ENCODE measurements at regions not wholly inside any gene's neighbourhood (a gene's known extent, or its start where the extent isn't known, plus 50 kb on each side); places are given as distances from the start of the nearest gene placed in this dataset.

DNA sequence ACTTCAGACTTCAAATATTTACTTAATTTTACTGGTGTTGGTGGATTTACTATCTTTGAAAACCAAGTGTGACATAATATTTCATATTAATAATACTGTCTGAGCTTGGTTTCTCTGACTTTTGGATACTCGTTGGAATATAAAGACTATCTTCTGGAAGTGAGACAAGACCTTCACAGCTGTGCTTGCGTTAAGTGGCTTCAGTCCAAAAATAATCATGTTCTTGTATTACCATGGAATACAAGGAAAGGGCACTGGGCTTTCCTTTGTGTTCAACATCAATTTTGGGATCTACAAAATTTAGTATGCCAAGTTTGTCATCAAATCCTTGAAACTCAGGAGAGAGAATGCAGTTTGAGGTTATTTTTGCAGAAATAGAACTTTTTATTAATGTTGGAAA is 712.4 kb upstream of the LCORL start:
- TF ChIP-seq, protein P1, sequence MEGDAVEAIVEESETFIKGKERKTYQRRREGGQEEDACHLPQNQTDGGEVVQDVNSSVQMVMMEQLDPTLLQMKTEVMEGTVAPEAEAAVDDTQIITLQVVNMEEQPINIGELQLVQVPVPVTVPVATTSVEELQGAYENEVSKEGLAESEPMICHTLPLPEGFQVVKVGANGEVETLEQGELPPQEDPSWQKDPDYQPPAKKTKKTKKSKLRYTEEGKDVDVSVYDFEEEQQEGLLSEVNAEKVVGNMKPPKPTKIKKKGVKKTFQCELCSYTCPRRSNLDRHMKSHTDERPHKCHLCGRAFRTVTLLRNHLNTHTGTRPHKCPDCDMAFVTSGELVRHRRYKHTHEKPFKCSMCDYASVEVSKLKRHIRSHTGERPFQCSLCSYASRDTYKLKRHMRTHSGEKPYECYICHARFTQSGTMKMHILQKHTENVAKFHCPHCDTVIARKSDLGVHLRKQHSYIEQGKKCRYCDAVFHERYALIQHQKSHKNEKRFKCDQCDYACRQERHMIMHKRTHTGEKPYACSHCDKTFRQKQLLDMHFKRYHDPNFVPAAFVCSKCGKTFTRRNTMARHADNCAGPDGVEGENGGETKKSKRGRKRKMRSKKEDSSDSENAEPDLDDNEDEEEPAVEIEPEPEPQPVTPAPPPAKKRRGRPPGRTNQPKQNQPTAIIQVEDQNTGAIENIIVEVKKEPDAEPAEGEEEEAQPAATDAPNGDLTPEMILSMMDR (IDR thresholded peaks at IDR 0.05), result no peak
- Histone ChIP-seq H3K27me3 (replicated peaks; ENCODE audit: insufficient read depth) (no peaks in the 10 kb centered on the region), H3K27ac (no peak overlapping the region), H3K9me3 (no peaks in the 10 kb centered on the region), H3K4me1 (ENCODE audit: control insufficient read depth in 1 of 2, low read depth in 2 of 2) (peaks cover 0 to 18% of the 10 kb centered on the region in 2 donors), H3K36me3 (no peaks in the 10 kb centered on the region), H3K4me3 (no peak overlapping the region)
- no peak for DNase-seq (ENCODE audit: low spot score)
- no peak for ATAC-seq (ENCODE audit: insufficient number of reproducible peaks, low FRiP score, low read depth)

DNA sequence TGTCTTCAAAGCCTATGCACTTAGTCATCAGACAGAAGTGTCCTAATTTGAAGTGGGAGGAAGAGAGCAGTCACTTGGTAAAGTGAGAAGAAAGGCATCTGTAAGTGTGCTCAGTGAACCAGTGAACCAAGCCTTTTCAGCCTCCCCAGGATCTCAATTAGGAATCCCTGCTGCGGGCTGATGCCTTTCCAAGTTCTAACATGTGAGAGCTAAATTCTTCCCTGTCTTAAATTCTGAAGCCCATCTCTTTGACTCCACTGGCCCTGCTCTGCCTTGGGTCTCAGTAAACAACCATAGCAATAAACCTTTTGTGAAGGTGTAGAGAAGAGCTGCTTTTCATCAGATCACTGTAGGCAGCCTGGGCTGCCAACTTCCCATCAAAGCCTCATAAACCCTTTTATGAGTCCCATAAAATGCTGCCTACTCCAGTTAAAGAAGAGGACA is 701.2 kb upstream of the LCORL start:
- DNase-seq (ENCODE audit: low spot score), result no peak

DNA sequence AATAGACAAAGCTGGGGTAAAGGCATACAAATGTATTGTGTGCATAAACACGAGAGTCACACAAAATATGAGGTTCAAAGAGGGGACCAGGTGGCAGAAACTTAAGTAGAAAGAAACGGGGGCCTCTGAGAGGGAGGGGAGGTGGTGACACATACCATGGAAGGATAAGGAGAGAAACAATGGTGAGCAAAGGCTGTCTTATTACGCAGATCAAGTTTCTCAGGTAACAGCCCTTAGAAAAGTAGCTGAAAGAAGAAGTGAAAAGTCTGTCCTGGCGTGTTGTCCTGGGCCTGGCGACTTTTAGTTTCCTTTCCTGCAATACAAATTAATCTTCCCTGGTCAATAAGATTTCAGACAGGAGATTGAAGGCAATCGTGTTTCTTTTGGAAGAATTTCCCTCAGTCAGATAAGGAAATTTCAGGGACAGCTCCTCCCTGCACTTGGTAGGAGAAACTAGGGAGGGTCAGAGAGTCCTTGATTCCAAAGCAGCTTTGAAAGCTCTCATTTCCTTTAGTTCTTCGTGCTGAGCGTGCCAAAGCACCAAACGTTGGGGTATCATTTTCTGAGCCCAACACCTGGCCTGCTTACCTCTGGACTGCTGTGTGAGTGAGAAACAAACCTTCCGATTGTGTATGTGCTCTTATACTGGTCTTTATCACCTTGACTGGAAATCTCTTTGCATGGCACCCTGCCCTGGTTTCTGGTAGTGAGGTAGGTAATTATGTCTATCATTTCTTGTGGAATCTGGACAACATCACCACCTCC is 676.7 kb upstream of the LCORL start:
- ATAC-seq (ENCODE audit: insufficient number of reproducible peaks, low FRiP score, low read depth) (no peak), DNase-seq (ENCODE audit: low spot score) (no peak)
- H3K27ac ChIP-seq, result no peak overlapping the region
- TF ChIP-seq, protein P1 (IDR thresholded peaks at IDR 0.05), result no peak
- no peak overlapping the region for H3K4me3 ChIP-seq
- no peaks in the 10 kb centered on the region for H3K4me1 ChIP-seq (ENCODE audit: control insufficient read depth in 1 of 2, low read depth in 2 of 2)
- H3K9me3 ChIP-seq, result no peaks in the 10 kb centered on the region
- H3K27me3 ChIP-seq (replicated peaks; ENCODE audit: insufficient read depth), result no peaks in the 10 kb centered on the region
- H3K36me3 ChIP-seq, result no peaks in the 10 kb centered on the region

More for the DNA sequence above, 701.2 kb upstream of the LCORL start:
- H3K27ac ChIP-seq, result no peak overlapping the region
- no peaks in the 10 kb centered on the region for H3K9me3 ChIP-seq
- H3K36me3 ChIP-seq, result no peaks in the 10 kb centered on the region
- ATAC-seq (ENCODE audit: insufficient number of reproducible peaks, low FRiP score, low read depth), result no peak
- no peak overlapping the region for H3K4me3 ChIP-seq
- no peaks in the 10 kb centered on the region for H3K27me3 ChIP-seq (replicated peaks; ENCODE audit: insufficient read depth)
- H3K4me1 ChIP-seq (ENCODE audit: control insufficient read depth in 1 of 2, low read depth in 2 of 2), result no peaks in the 10 kb centered on the region
- TF ChIP-seq, protein P1 (IDR thresholded peaks at IDR 0.05), result no peak

DNA sequence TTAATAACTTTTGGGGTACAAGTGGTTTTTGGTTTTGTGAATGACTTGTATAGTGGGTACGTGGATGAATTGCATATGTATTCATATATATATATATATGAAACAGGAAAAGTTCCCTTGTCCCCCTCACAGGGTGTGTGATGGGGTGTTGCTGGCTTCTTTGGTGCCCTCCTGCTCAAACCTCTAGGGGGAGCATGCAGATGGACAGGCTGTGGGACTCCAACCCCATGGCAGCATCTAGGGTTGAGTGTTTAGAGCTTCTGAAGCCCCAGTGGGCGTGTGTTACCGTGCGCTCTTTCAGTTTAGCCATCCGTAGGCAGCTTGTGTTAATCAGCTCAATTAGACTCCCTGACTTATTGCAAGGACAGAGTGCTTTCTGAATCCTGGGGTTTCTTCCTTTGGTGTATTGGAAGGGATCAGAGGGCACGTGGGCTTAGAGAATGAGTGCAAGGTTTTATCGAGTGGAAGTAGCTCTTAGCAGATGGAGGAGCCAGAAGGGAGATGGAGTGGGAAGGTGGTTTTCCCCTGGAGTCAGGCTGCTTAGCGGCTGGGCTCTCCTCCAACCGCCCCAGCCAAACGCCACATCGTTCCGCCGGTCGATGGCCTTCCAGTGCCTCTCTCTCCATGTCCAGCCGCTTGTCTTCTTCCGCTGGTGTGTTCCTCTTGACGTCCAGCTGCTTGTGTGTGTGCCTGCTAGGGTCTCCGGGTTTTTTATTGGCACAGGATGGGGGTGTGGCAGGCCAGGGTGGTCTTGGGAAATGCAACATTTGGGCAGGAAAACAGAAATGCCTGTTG is 674.4 kb upstream of the LCORL start:
- Histone ChIP-seq H3K27ac (no peak overlapping the region), H3K9me3 (no peaks in the 10 kb centered on the region), H3K27me3 (replicated peaks; ENCODE audit: insufficient read depth) (no peaks in the 10 kb centered on the region), H3K4me1 (ENCODE audit: control insufficient read depth in 1 of 2, low read depth in 2 of 2) (no peaks in the 10 kb centered on the region), H3K4me3 (no peak overlapping the region), H3K36me3 (no peaks in the 10 kb centered on the region)
- DNase-seq (ENCODE audit: low spot score) (no peak), ATAC-seq (ENCODE audit: insufficient number of reproducible peaks, low FRiP score, low read depth) (no peak)
- TF ChIP-seq, protein P1 (IDR thresholded peaks at IDR 0.05), result no peak

DNA sequence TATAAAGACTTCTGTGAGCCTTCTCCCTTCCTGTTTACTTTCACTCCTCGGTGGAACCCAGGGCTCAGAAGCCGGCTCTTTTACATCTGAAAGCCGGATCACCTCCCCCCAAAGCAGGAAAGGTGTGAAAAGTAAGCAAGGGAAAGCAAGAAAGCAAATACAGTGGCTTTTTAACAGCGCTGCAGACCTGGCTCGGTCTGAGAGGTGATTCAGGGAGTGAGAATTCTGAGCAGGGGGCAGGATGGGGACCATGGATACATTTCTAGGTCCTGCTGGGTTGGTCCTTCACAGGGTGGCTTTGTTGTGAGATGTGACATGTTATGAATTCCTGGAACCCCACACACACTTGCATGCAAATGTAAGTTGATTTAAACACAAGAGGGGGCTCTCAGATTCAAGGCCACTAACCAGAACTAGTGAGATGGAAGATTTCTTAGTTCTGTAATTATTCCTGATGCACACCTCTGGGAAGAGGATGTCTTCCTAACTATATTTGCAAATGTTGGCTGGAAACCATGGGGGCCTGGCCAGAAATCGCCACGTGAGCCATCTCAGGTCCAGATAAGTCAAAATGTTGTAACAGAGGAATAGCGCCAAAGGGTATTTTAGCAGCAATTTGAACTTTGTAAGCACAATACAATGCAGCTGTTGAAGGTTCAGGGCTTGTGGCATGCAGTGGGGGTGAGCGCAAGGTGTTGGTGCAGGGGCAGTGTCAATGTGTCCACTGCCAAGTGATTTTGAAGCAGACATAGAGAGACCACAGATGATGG is 670.1 kb upstream of the LCORL start:
- TF ChIP-seq, protein P1 (IDR thresholded peaks at IDR 0.05), result no peak
- ATAC-seq (ENCODE audit: insufficient number of reproducible peaks, low FRiP score, low read depth), result no peak
- DNase-seq (ENCODE audit: low spot score), result no peak
- no peaks in the 10 kb centered on the region for H3K9me3 ChIP-seq
- no peaks in the 10 kb centered on the region for H3K36me3 ChIP-seq
- H3K27me3 ChIP-seq (replicated peaks; ENCODE audit: insufficient read depth), result no peaks in the 10 kb centered on the region
- H3K4me3 ChIP-seq, result no peak overlapping the region
- no peak overlapping the region for H3K27ac ChIP-seq
- H3K4me1 ChIP-seq (ENCODE audit: control insufficient read depth in 1 of 2, low read depth in 2 of 2), result peaks cover 0 to under 1% of the 10 kb centered on the region in 2 donors
